ENCODE measurements at regions not wholly inside any gene's neighbourhood (a gene's known extent, or its start where the extent isn't known, plus 50 kb on each side); places are given as distances from the start of the nearest gene placed in this dataset.
"Not testable (repeated sequence)": the region's sequence is repeated elsewhere in the genome, so short reads cannot be mapped to it uniquely, and the experiment has no call there.

- H3K9me3 ChIP-seq (replicated peaks; ENCODE audit: insufficient read depth, low read length): no peaks in the 10 kb centered on the region
- H3K9ac ChIP-seq (ENCODE audit: low read length): no peak overlapping the region
- H2AFZ ChIP-seq (ENCODE audit: low read length): no peak overlapping the region
- H3K27ac ChIP-seq (ENCODE audit: low read length): no peak overlapping the region
- H4K20me1 ChIP-seq (ENCODE audit: insufficient read depth, low read length): no peaks in the 10 kb centered on the region
- no peak overlapping the region for H3K4me3 ChIP-seq (ENCODE audit: low read length)
- DNase-seq: no peak
- TF ChIP-seq CTCF (IDR thresholded peaks at IDR 0.05; ENCODE audit: low read length) (no peak), EZH2phosphoT487 (IDR thresholded peaks at IDR 0.05; ENCODE audit: low read length) (no peak), EZH2 (optimal IDR thresholded peaks at IDR 0.05; ENCODE audit: low read depth, low read length) (no peak)
- H3K9me2 ChIP-seq (replicated peaks; ENCODE audit: insufficient read depth, low read length): no peaks in the 10 kb centered on the region
- H3K4me2 ChIP-seq (ENCODE audit: low read depth, low read length): no peak overlapping the region
- no peaks in the 10 kb centered on the region for H3K79me2 ChIP-seq (ENCODE audit: low read length)
- H3K4me1 ChIP-seq (ENCODE audit: low read length): no peaks in the 10 kb centered on the region
- no peaks in the 10 kb centered on the region for H3K36me3 ChIP-seq (replicated peaks; ENCODE audit: insufficient read depth, low read length)
- H3K27me3 ChIP-seq (replicated peaks; ENCODE audit: insufficient read depth, low read length): no peaks in the 10 kb centered on the region
- H3F3A ChIP-seq (ENCODE audit: insufficient read depth, low read length): no peaks in the 10 kb centered on the region
These were observed 60.9 kb downstream of the TLNRD1 start for GRCh38 chr15:81061490-81062253.

GRCh38 chr15:81062937-81063336 lies 62.2 kb downstream of the TLNRD1 start:
- no peak overlapping the region for H3K27ac ChIP-seq (ENCODE audit: low read length)
- no peak overlapping the region for H3K9ac ChIP-seq (ENCODE audit: low read length)
- no peaks in the 10 kb centered on the region for H3K36me3 ChIP-seq (replicated peaks; ENCODE audit: insufficient read depth, low read length)
- no peaks in the 10 kb centered on the region for H4K20me1 ChIP-seq (ENCODE audit: insufficient read depth, low read length)
- H3K4me1 ChIP-seq (ENCODE audit: low read length): no peaks in the 10 kb centered on the region
- no peaks in the 10 kb centered on the region for H3K27me3 ChIP-seq (replicated peaks; ENCODE audit: insufficient read depth, low read length)
- no peaks in the 10 kb centered on the region for H3K79me2 ChIP-seq (ENCODE audit: low read length)
- H3K9me2 ChIP-seq (replicated peaks; ENCODE audit: insufficient read depth, low read length): no peaks in the 10 kb centered on the region
- no peak for TF ChIP-seq CTCF (IDR thresholded peaks at IDR 0.05; ENCODE audit: low read length)
- TF ChIP-seq EZH2 (optimal IDR thresholded peaks at IDR 0.05; ENCODE audit: low read depth, low read length): no peak
- TF ChIP-seq EZH2phosphoT487 (IDR thresholded peaks at IDR 0.05; ENCODE audit: low read length): no peak
- H3F3A ChIP-seq (ENCODE audit: insufficient read depth, low read length): no peaks in the 10 kb centered on the region
- H3K4me2 ChIP-seq (ENCODE audit: low read depth, low read length): no peak overlapping the region
- no peak for DNase-seq
- no peaks in the 10 kb centered on the region for H3K9me3 ChIP-seq (replicated peaks; ENCODE audit: insufficient read depth, low read length)
- H3K4me3 ChIP-seq (ENCODE audit: low read length): no peak overlapping the region
- no peak overlapping the region for H2AFZ ChIP-seq (ENCODE audit: low read length)

- DNase-seq: no peak
- Histone ChIP-seq H3K27ac (ENCODE audit: low read length) (no peak overlapping the region), H3K9me3 (replicated peaks; ENCODE audit: insufficient read depth, low read length) (no peaks in the 10 kb centered on the region), H3K9ac (ENCODE audit: low read length) (no peak overlapping the region), H3K79me2 (ENCODE audit: low read length) (no peaks in the 10 kb centered on the region), H3K4me1 (ENCODE audit: low read length) (0 out of 2 replicates have a peak, but pooled peaks cover 3% of the 10 kb centered on the region), H3K9me2 (replicated peaks; ENCODE audit: insufficient read depth, low read length) (no peaks in the 10 kb centered on the region), H3K27me3 (replicated peaks; ENCODE audit: insufficient read depth, low read length) (no peaks in the 10 kb centered on the region), H3F3A (ENCODE audit: insufficient read depth, low read length) (no peaks in the 10 kb centered on the region), H3K36me3 (replicated peaks; ENCODE audit: insufficient read depth, low read length) (no peaks in the 10 kb centered on the region), H3K4me2 (ENCODE audit: low read depth, low read length) (no peak overlapping the region), H2AFZ (ENCODE audit: low read length) (no peak overlapping the region), H4K20me1 (ENCODE audit: insufficient read depth, low read length) (no peaks in the 10 kb centered on the region), H3K4me3 (ENCODE audit: low read length) (no peak overlapping the region)
- TF ChIP-seq CTCF (IDR thresholded peaks at IDR 0.05; ENCODE audit: low read length): no peak
- TF ChIP-seq EZH2 (optimal IDR thresholded peaks at IDR 0.05; ENCODE audit: low read depth, low read length): no peak
- TF ChIP-seq EZH2phosphoT487 (IDR thresholded peaks at IDR 0.05; ENCODE audit: low read length): no peak
These were observed 63.5 kb downstream of the TLNRD1 start for GRCh38 chr15:81064253-81064652.

GRCh38 chr15:81067567-81067966 lies 66.5 kb upstream of the CFAP161 start:
- H4K20me1 ChIP-seq (ENCODE audit: insufficient read depth, low read length); H3K4me3 ChIP-seq (ENCODE audit: low read length); H3K27me3 ChIP-seq (replicated peaks; ENCODE audit: insufficient read depth, low read length); H3K9me2 ChIP-seq (replicated peaks; ENCODE audit: insufficient read depth, low read length); H2AFZ ChIP-seq (ENCODE audit: low read length); H3K4me2 ChIP-seq (ENCODE audit: low read depth, low read length); H3K9ac ChIP-seq (ENCODE audit: low read length); DNase-seq; H3K27ac ChIP-seq (ENCODE audit: low read length); H3K9me3 ChIP-seq (replicated peaks; ENCODE audit: insufficient read depth, low read length); H3K79me2 ChIP-seq (ENCODE audit: low read length); H3F3A ChIP-seq (ENCODE audit: insufficient read depth, low read length); H3K36me3 ChIP-seq (replicated peaks; ENCODE audit: insufficient read depth, low read length): not testable (repeated sequence)
- 0 out of 2 replicates have a peak, but pooled peaks cover 10% of the 10 kb centered on the region for H3K4me1 ChIP-seq (ENCODE audit: low read length)
